NCI-H1048 (cell line): ENCODE measurements at regions not wholly inside any gene's neighbourhood (a gene's known extent, or its start where the extent isn't known, plus 50 kb on each side); places are given as distances from the start of the nearest gene placed in this dataset.
"Not testable (repeated sequence)": the region's sequence is repeated elsewhere in the genome, so short reads cannot be mapped to it uniquely, and the experiment has no call there.

Experiments used
- DNase-seq: peaks from one replicate; lab custom pipeline; 2025; lab: John Stamatoyannopoulos, UW

- no peak for DNase-seq
These were observed 232.2 kb downstream of the TUBA3C start for GRCh38 chr13:18949489-18949761.

- DNase-seq: no peak
These were observed 232.7 kb downstream of the TUBA3C start for GRCh38 chr13:18948664-18949488.

GRCh38 chr13:18948012-18948663 lies 233.5 kb downstream of the TUBA3C start:
- DNase-seq: no peak

- DNase-seq: no peak
These were observed 234.1 kb downstream of the TUBA3C start for GRCh38 chr13:18947376-18947977.

GRCh38 chr13:18946738-18947137 lies 234.9 kb downstream of the TUBA3C start:
- DNase-seq: no peak

GRCh38 chr13:18944501-18945068 lies 237.0 kb downstream of the TUBA3C start:
- DNase-seq: no peak

- no peak for DNase-seq
These were observed 237.8 kb downstream of the TUBA3C start for GRCh38 chr13:18943721-18944391.

- no peak for DNase-seq
These were observed 238.4 kb downstream of the TUBA3C start for GRCh38 chr13:18943273-18943672.

GRCh38 chr13:18936104-18936503 lies 245.5 kb downstream of the TUBA3C start:
- no peak for DNase-seq

- DNase-seq: no peak
These were observed 260.6 kb downstream of the TUBA3C start for GRCh38 chr13:18921063-18921462.

GRCh38 chr13:18905096-18905495 lies 276.5 kb downstream of the TUBA3C start:
- DNase-seq: not testable (repeated sequence)

- not testable (repeated sequence) for DNase-seq
These were observed 286.2 kb downstream of the TUBA3C start for GRCh38 chr13:18895411-18895810.

- not testable (repeated sequence) for DNase-seq
These were observed 290.4 kb downstream of the TUBA3C start for GRCh38 chr13:18891242-18891641.

- not testable (repeated sequence) for DNase-seq
These were observed 306.5 kb downstream of the TUBA3C start for GRCh38 chr13:18874875-18875789.

- DNase-seq: not testable (repeated sequence)
These were observed 311.1 kb downstream of the TUBA3C start for GRCh38 chr13:18870557-18870956.

GRCh38 chr13:18869365-18869764 lies 312.3 kb downstream of the TUBA3C start:
- DNase-seq: not testable (repeated sequence)

GRCh38 chr13:18837986-18838629 lies 343.5 kb downstream of the TUBA3C start:
- DNase-seq: not testable (repeated sequence)

GRCh38 chr13:18837179-18837745 lies 344.4 kb downstream of the TUBA3C start:
- DNase-seq: not testable (repeated sequence)

- DNase-seq: not testable (repeated sequence)
These were observed 345.0 kb downstream of the TUBA3C start for GRCh38 chr13:18836371-18837178.
